HG03135 (cell line): ENCODE measurements at regions not wholly inside any gene's neighbourhood (a gene's known extent, or its start where the extent isn't known, plus 50 kb on each side); places are given as distances from the start of the nearest gene placed in this dataset.

ENCODE experiments used
- ATAC-seq: cut with Tn5 transposase; IDR thresholded peaks from one replicate; pipeline ENCODE4 v1.9.1; 2021; ENCODE audit warnings: mild to moderate bottlenecking, moderate library complexity; ENCODE audit not compliant: unreplicated experiment

- no peak for ATAC-seq
Observed at GRCh38 chr1:57772580-57773195, 348.8 kb upstream of the DAB1 start.

GRCh38 chr1:57770772-57771171 is 346.9 kb upstream of the DAB1 start:
- no peak for ATAC-seq

- ATAC-seq, result no peak
Observed at GRCh38 chr1:57770236-57770635, 346.4 kb upstream of the DAB1 start.

GRCh38 chr1:57761628-57762027 is 337.8 kb upstream of the DAB1 start:
- no peak for ATAC-seq

GRCh38 chr1:57752843-57753242 is 329.0 kb upstream of the DAB1 start:
- ATAC-seq, result no peak

- ATAC-seq, result no peak
Observed at GRCh38 chr1:57748719-57749118, 324.9 kb upstream of the DAB1 start.

GRCh38 chr1:57747818-57748217 is 324.0 kb upstream of the DAB1 start:
- no peak for ATAC-seq

GRCh38 chr1:57741521-57741920 is 317.7 kb upstream of the DAB1 start:
- no peak for ATAC-seq

- ATAC-seq, result no peak
Observed at GRCh38 chr1:57736940-57737339, 313.1 kb upstream of the DAB1 start.

GRCh38 chr1:57729181-57729580 is 305.3 kb upstream of the DAB1 start:
- ATAC-seq, result no peak

- ATAC-seq, result no peak
Observed at GRCh38 chr1:57727121-57727520, 303.3 kb upstream of the DAB1 start.

- ATAC-seq, result no peak
Observed at GRCh38 chr1:57725318-57725717, 301.5 kb upstream of the DAB1 start.

GRCh38 chr1:57724535-57724934 is 300.7 kb upstream of the DAB1 start:
- ATAC-seq, result no peak

- no peak for ATAC-seq
Observed at GRCh38 chr1:57722285-57722978, 298.6 kb upstream of the DAB1 start.

- no peak for ATAC-seq
Observed at GRCh38 chr1:57721001-57721400, 297.1 kb upstream of the DAB1 start.

- ATAC-seq, result no peak
Observed at GRCh38 chr1:57719274-57719673, 295.4 kb upstream of the DAB1 start.

- no peak for ATAC-seq
Observed at GRCh38 chr1:57713501-57713900, 289.6 kb upstream of the DAB1 start.

- no peak for ATAC-seq
Observed at GRCh38 chr1:57712846-57713245, 289.0 kb upstream of the DAB1 start.

- ATAC-seq, result no peak
Observed at GRCh38 chr1:57711326-57711725, 287.5 kb upstream of the DAB1 start.

- ATAC-seq, result no peak
Observed at GRCh38 chr1:57707631-57708030, 283.8 kb upstream of the DAB1 start.

GRCh38 chr1:57704811-57705210 is 281.0 kb upstream of the DAB1 start:
- ATAC-seq, result no peak

GRCh38 chr1:57704231-57704630 is 280.4 kb upstream of the DAB1 start:
- ATAC-seq, result no peak

GRCh38 chr1:57696904-57697303 is 273.0 kb upstream of the DAB1 start:
- no peak for ATAC-seq
